NCI-H82 (cell line): ENCODE measurements at regions not wholly inside any gene's neighbourhood (a gene's known extent, or its start where the extent isn't known, plus 50 kb on each side); places are given as distances from the start of the nearest gene placed in this dataset.
A peak's percentile ranks its signal among the peaks of the same experiment; 100 is the strongest.
"Not testable (repeated sequence)": the region's sequence is repeated elsewhere in the genome, so short reads cannot be mapped to it uniquely, and the experiment has no call there.

Source experiments
- DNase-seq: peaks from one replicate; lab custom pipeline; 2025; lab: John Stamatoyannopoulos, UW

DNA sequence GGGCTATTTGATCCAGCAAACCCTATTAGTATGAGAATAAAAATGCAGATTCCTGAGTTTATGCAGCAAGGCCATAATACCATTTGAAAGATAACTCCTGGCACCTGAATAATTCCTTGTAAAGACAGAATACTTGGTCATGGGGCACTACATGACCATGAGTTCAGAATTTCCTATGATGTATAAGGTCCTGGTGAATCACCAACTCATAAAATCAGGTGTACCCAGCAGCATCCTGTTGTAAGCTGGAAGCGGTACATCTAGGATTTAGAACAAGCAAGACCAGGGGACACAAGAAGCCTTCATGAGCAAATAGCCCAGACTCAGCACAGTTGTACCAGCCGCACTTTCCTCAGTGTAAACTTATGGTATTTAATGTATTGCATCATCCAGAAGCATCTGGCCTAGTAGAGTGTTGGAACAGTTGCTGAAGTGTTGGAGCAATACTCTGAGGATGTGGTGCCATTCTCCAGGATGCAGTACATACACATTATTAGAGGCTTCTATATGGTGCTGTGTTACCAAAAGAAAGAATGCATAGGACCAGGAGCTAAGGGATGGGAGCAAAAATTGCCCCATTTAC lies 233.4 kb downstream of the SQOR start:
- no peak for DNase-seq

DNA sequence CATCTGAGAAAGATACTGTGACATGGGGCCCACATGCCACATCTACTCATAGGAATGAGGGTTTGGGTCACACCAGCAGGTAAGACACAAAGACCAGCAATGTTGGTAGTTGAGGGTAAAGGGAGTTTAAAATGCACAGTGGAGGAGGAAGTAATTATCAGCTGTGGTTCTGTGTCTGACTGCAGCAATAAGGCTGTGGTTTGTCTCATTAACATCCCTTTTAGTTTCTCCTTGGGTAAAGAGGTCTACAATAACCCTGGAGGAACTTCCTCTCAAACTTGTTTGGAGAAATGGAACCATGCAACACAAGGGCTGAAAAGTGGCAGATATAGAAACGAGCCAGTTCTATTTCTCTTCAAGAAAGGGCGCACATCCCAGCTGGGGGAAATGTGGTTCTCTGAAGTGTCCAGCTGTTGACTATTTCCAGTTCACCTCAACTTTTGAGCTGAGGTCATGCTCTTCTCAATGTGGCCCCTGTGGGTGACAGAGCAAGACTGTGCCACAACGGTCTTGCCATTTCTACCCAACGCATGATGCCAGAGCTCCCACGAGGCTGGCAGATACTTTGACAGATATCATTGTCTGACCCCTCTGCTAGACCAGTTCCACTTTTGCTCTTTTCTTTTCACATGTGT lies 234.3 kb downstream of the SQOR start:
- DNase-seq, result no peak

DNA sequence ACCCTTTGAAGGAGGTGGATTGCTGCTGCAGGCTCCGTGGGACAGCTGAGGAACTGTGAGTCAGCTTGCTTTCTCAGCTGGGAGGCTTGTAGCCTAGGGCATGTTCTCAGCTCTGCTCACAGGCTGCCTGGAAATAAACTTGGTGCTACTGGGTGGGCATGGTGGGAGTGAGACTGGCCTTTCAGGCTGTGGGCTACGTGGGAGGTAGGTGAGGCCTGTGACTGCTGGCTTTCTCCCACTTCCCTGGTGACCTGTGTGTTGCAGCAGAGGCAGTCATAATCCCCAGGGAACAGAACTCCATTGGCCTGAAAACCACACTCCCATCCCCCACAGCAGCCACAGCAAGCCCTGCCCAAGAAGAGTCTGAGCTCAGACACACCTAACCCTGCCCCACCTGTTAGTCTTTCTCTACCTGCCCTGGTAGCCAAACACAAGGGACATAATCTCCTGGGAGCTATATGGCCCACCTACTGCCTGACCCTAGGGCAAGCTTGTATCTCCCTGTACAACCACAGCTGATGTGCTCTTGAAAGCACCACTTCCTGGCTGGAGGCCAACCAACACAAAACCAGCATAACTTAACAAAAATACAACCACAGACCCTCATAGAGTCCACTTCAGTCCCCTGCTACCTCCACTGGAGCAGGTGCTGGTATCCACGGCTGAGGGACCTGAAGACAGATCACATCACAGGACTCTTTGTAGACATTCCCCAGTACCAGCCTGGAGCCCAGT lies 236.5 kb downstream of the SQOR start:
- no peak for DNase-seq

DNA sequence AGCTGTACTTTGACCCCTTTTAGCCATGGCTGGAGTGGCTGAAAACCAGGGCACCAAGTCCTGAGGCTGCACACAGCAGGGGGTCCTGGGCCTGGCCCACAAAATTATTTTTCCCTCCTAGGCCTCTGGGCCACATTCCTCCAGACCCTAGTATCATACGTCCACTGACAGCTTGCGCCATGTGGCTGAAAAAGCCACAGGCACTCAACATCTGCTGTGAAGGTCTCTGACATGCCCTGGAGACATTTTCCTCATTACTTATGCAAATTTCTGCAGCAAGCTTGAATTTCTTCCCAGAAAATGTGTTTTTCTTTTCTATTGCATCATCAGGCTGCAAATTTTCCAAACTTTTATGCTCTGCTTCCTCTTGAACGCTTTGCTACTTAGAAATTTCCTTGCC lies 239.0 kb downstream of the SQOR start:
- no peak for DNase-seq

DNA sequence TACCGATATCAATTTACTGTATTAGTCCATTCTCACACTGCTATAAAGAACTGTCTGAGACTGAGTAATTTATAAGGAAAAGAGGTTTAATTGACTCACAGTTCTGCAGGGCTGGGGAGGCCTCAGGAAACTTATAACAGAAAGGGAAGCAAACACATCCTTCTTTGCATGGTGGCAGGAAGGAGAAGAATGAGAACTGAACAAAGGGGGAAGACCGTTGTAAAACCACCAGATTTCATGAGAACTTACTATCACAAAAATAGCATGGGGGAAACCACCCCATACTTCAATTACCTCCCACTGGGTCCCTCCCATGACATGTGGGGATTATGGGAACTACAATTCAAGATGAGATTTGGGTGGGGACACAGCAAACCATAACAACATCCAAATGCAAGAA lies 239.7 kb downstream of the SQOR start:
- not testable (repeated sequence) for DNase-seq

DNA sequence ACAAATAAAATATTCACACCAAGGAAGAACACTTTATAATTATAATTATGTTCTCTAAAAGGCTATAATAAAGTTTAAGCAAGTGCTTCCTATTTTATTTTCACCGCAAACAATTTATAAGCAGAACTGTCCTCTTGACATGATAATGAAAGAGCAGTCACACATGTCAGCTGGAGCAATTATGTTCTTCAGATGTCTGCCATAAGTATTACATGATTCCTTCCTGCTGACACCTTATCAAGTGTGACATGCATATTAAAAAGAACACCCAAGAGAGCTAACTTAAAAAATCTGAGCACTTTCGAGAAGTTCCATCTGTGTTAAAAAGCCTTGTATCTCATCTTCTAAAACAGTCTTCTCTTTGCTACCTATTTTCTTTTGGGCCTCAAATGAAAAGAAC lies 249.5 kb downstream of the SQOR start:
- DNase-seq, result no peak

DNA sequence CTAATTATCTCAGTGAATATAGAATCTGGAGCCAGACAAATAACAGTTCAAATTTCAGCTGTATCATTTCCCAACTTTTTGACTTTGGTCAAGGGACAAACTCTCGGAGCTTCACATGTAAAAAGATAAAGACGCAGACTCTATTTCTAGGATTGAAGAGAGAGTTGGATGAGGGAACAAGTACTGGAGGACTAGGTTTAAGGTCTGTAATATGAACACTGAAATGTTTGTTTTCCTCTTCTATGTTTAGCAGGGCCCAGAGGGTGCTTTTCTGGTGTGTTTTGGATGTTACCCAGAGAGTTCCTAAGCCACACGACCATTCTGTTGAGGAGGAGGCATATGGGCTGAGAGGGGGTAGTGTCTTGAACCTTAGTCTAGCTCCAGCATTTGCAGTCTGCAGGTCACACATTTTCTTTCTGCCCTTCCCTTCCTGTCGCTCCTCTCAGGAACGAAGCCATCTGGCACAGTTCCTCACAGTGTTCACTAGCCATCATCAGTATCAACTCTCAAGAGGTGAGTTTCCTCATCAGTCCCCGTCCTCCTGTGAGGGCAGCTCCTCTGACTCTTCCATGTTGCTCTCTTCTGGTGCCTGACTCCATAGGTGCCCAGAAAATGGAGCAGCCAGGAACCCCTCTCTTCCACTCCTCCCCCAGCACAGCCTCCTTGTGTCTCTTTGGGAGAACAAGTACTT lies 250.1 kb downstream of the SQOR start:
- no peak for DNase-seq

DNA sequence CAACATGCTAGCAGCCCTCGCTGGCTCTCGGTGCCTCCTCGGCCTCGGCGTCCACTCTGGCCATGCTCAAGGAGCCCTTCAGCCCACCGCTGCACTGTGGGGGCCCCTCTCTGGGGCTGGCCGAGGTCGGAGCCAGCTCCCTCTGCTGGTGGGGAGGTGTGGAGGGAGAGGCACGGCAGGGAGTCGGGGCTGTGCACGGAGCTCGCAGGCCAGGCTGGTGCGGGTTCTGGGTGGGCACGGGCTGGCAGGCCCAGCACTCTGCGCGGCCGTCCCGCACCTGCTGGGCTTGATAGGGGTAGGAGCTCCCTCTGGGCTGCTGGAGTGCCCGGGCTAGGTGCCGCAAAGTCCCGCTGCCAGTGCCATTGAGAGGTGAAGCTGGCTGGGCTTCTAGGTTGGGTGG lies 251.0 kb downstream of the SQOR start:
- DNase-seq, result no peak

DNA sequence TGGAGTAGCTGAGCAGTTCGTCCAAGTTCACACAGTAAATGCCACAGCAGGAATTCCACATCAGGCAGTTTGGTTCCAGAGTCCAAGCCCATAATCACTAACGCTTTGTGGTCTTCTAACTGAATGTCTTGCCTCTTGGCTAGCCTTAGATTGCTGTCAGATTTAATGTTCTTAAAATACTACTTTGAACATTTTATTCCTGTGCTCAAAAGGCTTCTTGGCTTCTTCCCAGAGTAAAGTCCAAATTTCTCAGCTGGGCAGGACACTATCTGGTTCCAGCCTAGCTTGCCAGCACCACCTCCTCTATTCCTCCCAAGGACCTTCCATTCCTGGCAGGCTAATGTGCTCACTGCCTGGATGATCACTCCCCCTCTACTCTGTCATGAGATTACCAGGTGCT lies 256.9 kb downstream of the SQOR start:
- no peak for DNase-seq

DNA sequence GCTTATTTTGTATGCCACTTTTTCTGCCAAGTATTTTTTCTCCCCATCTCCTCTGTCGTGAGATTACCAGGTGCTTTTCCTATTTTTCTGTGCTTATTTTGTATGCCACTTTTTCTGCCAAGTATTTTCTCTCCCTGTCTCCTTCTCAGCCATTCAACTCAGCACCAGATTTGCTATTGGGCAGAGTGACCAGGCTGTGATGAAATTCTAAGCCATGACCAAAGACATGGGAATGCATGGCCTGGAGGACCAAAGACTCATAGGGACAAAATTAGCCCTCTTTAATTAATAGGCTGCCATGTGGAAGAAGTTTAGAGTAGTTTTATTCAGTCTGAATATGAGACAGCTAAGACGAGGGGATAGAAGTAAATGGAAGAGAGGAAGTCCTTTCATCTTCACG lies 257.4 kb downstream of the SQOR start:
- DNase-seq, result no peak

DNA sequence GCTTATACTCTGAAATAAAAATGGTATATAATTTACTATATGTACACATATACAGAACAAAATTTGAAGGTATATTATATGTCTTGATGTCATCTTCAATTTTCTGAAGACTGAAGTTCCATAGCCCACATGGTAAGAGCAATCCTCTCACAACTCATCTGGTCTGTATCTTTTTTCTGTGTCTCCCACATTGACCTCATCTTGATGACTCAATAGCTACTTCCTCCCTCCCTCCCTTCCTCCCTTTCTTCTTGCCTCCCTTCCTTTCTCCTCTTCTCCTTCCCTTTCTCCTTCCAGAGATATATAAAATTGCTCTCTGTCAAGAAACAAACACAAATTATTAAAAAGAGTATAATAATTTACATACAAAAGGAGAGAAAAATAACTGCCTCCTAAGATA lies 268.5 kb downstream of the SQOR start:
- no peak for DNase-seq

DNA sequence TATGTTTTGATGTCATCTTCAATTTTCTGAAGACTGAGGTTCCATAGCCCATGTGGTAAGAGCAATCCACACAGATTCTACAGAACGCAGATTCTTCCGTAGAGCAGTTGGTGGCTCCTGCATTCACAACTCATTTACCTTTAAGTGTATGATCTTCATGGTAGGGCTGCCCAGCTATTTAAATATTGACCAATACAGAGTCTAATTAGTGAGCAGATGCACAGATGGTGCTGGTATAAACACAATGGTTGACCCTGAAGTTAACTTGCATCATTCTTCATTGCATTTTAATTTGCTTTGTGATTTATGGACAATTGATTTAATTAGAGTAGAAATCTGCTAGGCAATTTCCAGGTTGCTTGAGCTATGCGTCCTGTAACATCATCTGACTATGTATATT lies 269.2 kb downstream of the SQOR start:
- peak; percentile 61 for DNase-seq

DNA sequence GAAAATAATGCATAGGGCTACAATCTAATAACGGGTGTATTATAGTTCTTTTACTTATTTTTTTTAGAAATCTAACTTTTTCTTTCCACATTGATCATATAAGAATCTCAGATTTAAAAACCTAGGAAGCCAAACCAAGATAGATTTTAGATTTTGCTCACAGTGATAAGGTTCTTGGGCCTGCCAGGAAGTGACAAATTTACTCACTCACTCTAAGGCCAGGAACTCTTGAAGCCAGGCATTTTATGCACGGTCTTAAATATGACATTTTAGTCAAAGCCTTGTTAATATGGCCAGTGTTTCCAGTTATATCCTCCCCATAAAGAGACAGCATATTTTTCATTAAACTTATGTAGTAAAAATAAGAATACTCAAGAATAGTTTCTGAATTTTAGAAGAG lies 271.4 kb downstream of the SQOR start:
- DNase-seq, result no peak

DNA sequence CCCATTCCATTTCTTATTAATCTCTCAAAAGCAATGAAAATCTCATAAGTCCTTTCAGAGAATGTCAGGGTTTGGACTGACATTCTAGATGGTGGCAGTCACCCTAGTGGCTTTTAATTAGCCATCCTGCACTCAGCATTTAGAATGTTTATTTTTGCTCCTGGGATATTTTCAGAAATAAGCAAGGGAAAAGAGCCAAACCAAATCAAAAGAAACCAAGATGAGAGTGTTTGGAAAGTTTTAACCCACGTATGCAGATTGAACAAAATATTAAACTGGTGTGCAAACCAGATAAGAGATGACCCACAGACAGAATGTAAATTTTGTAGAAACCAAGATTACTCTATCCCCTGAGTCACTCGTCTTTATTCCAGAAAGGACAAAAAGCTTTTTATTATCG lies 275.8 kb downstream of the SQOR start:
- DNase-seq, result no peak

DNA sequence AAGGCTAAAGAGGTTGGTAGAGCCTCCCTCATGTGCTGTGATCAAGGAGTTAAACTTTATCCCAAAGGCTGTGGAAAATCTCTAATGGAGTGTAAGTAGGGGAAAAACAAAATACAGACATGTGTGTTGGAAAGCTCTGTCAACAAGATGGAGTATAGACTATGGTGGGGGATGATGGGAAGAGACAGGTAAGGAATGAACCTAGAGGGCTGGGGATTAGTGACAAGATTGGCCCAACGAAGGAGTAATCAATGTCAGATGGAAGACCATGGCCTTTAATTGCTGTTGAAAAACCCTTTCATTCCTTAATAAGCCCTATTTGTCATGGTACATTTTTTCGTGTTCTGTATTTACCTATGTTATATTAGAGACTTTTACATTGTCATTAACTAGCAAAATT lies 278.6 kb downstream of the SQOR start:
- no peak for DNase-seq

DNA sequence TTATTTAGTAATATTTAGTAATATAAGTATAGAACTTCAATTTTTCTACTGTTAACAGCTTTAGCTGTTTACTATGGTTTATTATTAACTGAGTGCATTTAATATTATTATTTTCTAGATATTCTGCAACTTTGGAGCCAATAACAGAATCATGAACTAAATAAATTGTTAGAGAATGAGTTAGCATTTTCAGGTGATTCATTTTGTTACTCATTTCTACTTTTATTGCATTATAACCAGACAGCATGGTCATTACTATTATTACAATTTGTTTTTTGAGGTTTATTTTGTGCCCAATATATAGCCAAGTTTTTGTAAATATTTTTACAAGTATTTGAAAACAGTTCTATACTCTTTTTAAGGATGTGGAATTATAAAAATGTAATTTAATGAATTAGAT lies 279.6 kb downstream of the SQOR start:
- DNase-seq, result no peak

DNA sequence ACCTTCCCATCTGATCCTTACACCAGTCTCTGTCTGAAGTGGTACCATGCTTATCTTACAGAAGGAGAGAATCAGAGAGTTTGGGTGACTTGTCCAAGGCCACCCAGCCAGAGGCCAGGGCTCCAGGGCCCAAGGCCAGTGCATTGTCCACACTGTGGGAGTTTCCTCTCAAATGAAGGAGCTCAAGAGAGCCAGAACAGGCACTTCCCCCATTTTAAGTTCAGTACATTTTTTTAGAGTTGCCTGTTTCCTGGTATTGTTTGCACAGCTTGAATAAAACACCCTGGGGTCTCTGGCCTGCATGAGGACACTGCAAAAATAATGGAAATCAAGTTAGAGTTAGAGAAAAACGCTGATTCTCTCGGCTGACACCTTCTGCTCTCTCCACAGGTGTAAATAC lies 284.0 kb downstream of the SQOR start:
- DNase-seq, result no peak

DNA sequence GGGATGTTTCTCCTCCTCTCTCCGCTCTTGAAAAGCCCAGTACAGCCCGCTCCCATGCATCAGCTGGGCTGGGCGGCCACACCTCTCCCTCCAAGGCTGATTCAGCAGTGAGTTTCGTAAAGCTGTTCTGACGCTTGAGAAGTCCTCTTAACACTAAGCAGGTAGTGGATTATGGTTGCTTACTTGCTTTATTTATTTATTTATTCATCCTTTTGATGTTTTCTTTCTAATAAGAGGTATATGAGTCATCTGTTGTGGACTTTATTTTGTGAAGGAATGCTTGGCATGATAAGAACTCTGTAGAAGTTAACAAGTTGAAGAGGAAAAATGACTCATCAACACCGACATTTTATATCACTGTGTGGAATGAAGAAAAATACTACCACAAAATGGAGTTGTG lies 285.0 kb downstream of the SQOR start:
- no peak for DNase-seq

DNA sequence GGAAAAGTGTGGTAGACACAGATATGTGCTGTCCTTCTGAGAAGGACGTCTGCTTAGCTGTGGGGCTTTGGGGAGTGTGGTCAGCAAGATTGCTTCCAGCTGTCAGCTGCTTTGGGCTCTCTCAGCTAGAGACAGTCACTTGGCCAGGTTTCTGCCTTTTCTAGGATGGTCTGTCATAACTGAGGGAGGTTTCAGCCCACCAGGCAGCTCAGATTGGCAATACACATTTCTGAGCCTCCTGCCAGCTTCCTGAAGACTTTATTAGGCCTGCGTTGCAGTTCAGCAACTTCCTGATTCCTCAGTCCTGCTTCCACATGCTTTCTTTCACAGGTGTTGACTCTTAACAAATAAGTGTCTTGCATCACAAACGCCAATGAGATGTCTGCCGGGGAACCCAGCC lies 286.5 kb downstream of the SQOR start:
- no peak for DNase-seq

DNA sequence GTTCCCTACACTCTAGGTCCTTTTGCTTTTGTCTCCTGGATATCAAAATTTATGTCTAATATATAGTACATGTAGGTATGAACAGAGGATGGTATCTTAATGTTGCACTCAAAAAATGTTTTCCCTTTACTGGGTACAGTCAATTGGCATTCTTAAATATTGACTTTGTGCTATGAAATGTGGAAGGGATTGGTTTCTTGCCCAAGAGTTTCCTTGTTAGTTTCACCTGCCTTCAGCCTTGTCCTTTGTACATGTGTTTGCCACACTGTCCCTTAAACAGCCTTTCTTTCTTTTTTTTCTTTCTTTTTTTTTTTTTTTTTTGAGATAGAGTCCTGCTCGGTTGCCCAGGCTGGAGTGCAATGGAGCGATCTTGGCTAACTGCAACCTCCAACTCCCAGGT lies 287.1 kb downstream of the SQOR start:
- DNase-seq, result no peak

DNA sequence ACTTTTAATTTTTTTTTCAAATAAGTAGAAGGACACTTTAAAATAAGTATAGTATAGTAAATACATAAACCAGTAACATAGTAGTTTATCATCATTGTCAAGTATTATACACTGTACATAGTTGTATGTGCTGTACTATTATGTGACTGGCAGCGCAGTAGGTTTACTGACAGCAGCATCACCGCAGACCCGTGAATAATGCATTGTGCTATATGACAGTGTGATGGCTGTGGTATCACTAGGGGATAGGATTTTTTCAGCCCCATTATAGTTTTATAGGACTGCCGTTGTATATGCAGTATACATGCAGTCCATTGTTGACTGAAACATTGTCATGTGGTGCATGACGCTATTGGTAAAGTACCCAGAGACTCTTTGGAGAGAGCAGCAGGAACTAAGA lies 306.5 kb downstream of the SQOR start:
- no peak for DNase-seq

DNA sequence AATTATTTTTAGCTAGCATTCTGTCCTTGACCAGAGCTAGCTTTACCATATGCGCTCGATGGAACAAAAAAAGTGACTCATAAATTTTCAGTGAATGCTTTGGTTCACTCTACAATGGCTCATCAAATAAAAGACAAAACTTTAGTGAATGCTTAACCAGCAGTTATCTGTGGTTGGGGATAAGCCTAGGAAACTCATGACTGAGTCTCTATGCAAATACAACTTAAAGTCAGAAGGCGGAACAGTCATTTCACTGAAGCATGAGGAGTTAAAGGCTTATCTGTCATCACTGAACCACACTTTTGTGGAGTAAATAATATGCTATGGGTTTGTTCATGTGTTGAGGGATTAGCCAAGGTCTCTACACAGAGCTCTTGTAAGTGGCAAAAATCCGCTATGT lies 308.4 kb downstream of the SQOR start:
- DNase-seq, result no peak

DNA sequence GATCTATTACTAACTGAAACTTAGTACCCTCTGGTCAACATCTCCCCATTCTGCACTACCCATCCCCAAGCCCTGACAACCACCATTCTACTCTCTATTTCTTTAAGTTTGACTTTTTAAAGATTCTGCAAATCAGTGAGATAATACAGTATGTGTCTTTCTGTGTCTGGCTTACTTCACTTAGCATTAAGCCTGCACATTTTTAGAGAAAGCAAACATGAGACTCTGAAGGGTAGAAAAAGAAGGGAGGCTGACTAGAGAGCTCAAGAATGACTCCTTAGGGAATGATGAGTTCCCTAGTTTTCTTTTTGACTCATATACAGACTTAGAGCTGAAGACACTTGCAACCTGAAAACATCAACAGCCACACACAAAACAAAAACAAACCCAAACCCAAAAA lies 311.3 kb downstream of the SQOR start:
- no peak for DNase-seq
